ENCODE measurements at regions not wholly inside any gene's neighbourhood (a gene's known extent, or its start where the extent isn't known, plus 50 kb on each side); places are given as distances from the start of the nearest gene placed in this dataset.

DNA sequence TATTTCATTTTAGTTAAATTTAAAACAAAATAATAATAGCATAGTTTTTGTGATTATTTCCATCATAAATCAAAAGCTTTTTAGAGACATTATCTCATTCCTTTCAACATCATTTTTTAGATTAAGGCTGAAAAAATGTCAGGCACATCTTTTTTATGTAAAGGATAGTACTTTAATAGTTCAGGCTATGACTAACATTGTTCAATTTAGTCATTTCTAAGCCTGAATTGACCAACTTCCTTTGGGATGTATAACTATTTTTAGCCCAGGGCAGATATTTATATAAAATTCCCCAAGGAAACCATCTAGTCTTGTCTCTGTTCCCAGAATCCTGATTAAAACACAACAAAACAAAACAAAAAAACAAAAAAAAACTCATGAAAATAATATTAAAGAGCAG, 145.6 kb upstream of the PCDH18 start:
- no peak for DNase-seq (ENCODE audit: low spot score)

DNA sequence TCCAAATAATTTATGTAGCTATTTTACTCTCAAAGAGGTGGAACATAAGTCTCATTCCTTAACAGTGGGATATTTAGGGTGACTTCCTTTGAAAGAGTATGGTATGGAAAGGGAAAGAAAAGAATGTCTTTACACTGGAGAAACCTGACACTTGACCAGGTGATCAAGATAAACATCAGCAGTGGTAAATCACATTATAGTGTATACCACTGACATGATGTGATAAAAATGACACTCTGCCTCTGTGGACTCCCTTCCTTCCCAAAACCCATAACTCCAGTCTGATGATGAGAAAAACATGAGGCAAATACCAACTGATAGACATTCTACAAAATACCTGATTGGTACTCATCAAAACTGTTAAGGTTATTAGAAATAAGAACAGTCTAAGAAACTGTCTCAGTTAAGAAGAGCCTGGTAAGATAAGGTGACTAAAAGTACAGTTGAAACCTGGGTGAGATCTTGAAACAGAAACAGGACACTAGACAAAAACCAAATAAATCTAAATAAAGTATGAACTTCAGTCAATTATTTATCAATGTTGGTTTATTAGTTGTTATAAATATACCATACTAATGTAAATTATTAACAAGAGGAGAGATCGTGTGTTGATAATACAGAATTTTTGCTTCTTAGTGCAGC, 144.2 kb upstream of the PCDH18 start:
- DNase-seq (ENCODE audit: low spot score), result no peak

- DNase-seq (ENCODE audit: low spot score), result no peak
These were observed 141.8 kb upstream of the PCDH18 start for GRCh38 chr4:137674066-137674465.

- DNase-seq (ENCODE audit: low spot score), result no peak
These were observed 136.7 kb upstream of the PCDH18 start for GRCh38 chr4:137668885-137669545.

DNA sequence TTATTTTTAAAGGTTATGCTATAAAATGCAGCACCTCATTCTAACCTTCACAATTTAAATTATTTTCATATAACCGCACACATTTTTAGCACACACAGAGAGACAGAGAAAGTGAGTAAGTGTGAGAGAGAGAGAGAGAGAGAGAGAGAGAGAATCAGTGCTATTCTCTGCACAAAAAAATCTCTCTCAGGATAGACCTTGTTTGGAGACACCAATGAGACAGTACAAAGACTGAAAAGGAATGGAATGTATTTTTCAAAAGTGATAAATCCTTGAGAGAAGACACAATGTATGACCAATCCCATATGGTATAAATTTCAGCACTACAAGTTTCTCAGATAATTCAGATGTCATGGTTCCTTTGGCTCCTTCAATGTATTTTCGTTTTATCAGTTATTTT, 132.1 kb upstream of the PCDH18 start:
- DNase-seq (ENCODE audit: low spot score), result no peak

DNA sequence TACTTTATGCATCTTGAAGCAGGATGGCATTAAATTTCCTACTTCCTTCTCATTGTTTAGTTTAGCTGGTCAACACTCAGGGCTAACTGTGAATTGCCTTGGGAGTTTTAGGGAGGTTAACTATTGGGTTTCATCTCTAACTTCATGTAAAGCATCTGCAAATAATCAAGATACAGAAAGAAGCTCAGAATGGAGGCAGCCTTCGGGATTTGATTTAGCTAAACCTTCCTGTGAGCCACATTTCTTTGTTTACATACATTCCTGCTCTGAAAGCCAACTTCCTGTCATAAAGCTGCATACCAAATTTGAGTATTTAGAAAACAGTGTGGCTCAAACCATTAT, 131.7 kb upstream of the PCDH18 start:
- no peak for DNase-seq (ENCODE audit: low spot score)

GRCh38 chr4:137663251-137664045, 131.2 kb upstream of the PCDH18 start:
- no peak for DNase-seq (ENCODE audit: low spot score)

DNA sequence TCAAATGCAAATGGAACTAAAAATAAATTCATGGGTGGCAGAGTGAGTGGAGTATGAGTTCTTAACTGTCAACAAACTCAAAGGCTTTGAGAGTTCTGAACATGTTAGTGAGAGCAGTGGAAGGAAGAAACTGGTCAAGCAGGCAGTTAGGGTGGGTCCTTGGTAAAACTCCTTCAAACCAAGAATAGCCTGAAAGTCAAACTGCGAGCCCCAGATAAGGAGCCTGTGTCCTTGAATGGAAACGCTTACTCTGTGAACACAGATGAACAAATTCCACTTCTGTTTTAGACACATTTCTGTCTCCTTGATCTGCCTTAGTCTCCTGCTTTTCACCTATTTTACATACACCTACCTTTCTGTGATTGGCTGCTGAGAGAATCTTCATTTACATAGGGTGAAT, 129.4 kb upstream of the PCDH18 start:
- DNase-seq (ENCODE audit: low spot score), result no peak

DNA sequence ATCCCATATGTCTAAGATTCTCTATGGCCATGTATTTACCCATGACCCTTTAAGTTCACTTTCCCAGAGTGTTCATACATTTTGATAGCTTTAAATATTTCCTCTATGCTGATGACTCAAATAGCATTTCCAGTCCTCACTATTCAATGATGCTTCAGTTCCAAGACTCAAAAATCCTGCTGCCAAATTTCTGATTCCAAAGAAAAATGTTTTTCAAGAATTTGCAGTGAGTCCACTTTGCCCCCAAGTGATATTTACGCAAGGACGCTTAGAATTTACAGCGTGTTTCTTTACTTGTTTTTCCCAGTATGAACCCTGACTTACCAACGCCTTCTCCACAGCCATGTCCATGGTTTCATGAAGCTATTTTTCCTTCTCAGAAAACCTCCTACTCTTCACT, 127.9 kb upstream of the PCDH18 start:
- no peak for DNase-seq (ENCODE audit: low spot score)

- no peak for DNase-seq (ENCODE audit: low spot score)
These were observed 127.1 kb upstream of the PCDH18 start for GRCh38 chr4:137659431-137659830.

- no peak for DNase-seq (ENCODE audit: low spot score)
These were observed 124.4 kb upstream of the PCDH18 start for GRCh38 chr4:137656661-137657060.

- no peak for DNase-seq (ENCODE audit: low spot score)
These were observed 123.0 kb upstream of the PCDH18 start for GRCh38 chr4:137655302-137655701.

DNA sequence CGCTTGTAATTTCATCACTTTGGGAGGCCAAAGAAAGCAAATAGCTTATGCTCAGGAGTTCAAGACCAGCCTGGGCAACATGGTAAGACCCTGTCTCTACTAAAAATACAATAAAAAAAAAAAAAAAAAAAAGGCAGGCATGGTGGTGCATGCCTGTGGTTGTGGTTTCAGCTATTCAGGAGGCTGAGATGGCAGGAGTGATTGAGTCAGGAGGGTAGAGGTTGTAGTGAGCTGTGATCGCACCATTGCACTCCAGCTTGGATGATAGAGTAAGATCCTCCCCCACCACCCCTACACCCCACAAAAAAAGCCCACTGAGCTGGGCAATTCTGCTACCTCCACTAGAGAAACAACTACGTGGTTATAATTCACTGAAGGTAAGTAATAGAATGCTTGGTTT, 118.8 kb upstream of the PCDH18 start:
- no peak for DNase-seq (ENCODE audit: low spot score)

DNA sequence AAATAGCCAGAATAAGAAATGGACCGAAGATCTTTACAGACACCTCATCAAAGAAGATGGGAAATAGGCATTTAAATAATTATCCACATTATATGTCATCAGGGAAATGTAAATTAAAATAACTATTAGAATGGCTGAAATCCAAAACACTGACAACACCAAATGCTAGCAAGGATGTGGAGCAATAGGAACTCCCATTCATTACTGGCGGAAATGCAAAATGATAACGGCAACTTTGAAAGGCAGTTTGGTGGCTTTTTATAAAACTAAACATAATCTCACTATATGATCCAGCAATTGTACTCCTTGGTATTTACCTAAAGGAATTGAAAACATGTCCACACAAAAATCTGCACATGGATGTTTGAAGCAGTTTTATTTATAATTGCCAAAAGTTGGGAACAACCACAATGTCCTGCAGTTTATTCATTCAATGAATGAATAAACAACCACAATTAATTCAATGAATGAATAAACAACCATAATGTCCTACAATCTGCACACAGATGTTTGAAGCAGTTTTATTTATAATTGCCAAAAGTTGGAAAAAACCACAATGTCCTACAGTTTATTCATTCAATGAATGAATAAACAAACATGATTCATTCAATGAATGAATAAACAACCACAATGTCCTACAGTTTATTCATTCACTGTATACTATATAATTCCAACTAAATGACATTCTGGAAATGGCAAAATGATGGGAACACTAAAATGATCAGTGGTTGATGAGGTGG, 117.6 kb upstream of the PCDH18 start:
- no peak for DNase-seq (ENCODE audit: low spot score)

- DNase-seq (ENCODE audit: low spot score), result no peak
These were observed 116.2 kb upstream of the PCDH18 start for GRCh38 chr4:137648531-137648930.

GRCh38 chr4:137647375-137647774, 115.1 kb upstream of the PCDH18 start:
- DNase-seq (ENCODE audit: low spot score), result no peak

DNA sequence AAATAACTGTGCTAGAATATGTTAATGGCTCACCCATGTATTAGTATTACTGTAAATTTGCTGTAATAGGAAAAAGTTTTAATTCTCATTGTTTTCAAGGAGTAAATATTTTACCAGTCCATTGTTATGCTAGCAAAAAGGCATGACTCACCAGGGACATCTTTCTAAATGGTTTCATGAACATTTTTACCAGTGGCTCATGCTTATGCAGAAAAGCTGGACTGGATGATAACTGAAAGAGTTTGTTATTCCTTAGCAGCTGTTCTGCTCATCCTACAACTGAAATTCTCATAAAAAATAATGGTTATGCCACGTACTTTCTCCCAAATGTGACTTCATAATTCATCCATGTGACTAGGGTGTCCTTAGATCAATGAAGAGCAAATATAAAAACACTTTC, 111.9 kb upstream of the PCDH18 start:
- DNase-seq (ENCODE audit: low spot score), result no peak

- no peak for DNase-seq (ENCODE audit: low spot score)
These were observed 109.2 kb upstream of the PCDH18 start for GRCh38 chr4:137641544-137641943.

- no peak for DNase-seq (ENCODE audit: low spot score)
These were observed 108.5 kb upstream of the PCDH18 start for GRCh38 chr4:137640838-137641158.

DNA sequence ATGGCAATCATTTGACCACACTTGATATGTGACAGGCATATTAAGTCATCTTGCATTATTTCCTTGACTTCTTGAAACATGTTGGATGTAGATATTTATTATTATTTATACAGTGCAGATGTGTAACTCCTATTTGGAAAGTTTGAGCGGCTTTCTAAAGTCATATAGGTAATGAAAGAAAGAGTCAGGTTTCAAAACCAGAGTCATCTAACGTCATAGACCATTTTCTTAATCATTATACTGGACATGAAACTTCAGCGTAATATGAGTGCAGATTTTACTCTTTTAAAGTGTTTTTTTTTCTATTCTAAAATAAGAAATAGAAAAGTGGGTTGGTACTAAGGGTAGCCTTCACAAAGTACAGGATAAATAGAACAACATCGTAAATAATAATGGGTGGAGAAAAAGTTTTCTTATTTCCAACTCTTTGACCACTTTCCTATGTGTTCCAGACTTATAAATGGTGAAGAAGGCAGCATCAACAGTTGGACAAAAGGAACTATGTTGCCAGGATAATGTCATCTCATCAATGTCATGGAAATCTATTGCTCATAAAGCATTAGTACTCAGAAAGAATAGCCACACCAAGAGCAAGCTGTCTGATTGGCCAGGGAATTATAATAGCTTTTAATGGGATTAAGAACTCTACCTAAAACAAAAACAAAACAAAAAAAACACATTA, 108.0 kb upstream of the PCDH18 start:
- DNase-seq (ENCODE audit: low spot score), result no peak

GRCh38 chr4:137638934-137639333, 106.6 kb upstream of the PCDH18 start:
- DNase-seq (ENCODE audit: low spot score), result no peak

- DNase-seq (ENCODE audit: low spot score), result no peak
These were observed 103.3 kb upstream of the PCDH18 start for GRCh38 chr4:137635601-137636000.

Data from HT-29 (cell line).